ENCODE measurements at regions not wholly inside any gene's neighbourhood (a gene's known extent, or its start where the extent isn't known, plus 50 kb on each side); places are given as distances from the start of the nearest gene placed in this dataset.

GRCh38 chr14:48005986-48006385, 330.6 kb upstream of the MDGA2 start:
- TF ChIP-seq POLR2AphosphoS5 (IDR thresholded peaks at IDR 0.05) = no peak
- TF ChIP-seq, protein P1, sequence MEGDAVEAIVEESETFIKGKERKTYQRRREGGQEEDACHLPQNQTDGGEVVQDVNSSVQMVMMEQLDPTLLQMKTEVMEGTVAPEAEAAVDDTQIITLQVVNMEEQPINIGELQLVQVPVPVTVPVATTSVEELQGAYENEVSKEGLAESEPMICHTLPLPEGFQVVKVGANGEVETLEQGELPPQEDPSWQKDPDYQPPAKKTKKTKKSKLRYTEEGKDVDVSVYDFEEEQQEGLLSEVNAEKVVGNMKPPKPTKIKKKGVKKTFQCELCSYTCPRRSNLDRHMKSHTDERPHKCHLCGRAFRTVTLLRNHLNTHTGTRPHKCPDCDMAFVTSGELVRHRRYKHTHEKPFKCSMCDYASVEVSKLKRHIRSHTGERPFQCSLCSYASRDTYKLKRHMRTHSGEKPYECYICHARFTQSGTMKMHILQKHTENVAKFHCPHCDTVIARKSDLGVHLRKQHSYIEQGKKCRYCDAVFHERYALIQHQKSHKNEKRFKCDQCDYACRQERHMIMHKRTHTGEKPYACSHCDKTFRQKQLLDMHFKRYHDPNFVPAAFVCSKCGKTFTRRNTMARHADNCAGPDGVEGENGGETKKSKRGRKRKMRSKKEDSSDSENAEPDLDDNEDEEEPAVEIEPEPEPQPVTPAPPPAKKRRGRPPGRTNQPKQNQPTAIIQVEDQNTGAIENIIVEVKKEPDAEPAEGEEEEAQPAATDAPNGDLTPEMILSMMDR (IDR thresholded peaks at IDR 0.05) = no peak
- TF ChIP-seq POLR2A (IDR thresholded peaks at IDR 0.05) = no peak
